H9 (cell line): ENCODE measurements at regions not wholly inside any gene's neighbourhood (a gene's known extent, or its start where the extent isn't known, plus 50 kb on each side); places are given as distances from the start of the nearest gene placed in this dataset.

Experiments used
- DNase-seq: peaks from one replicate; pipeline ENCODE4 v3.0.0-alpha.2; 2017
- H2AFZ ChIP-seq: one replicate; pipeline ENCODE4 v1.6.1; 2013; ENCODE audit warnings: mild to moderate bottlenecking, low read length, control low read depth, moderate library complexity
- H2AK5ac ChIP-seq: 2 replicates; pipeline ENCODE4 v1.6.1; 2013; ENCODE audit warnings: low read length, control low read depth, mixed read lengths; ENCODE audit not compliant: insufficient read length
- H2BK120ac ChIP-seq: one replicate; pipeline ENCODE4 v1.6.1; 2013; ENCODE audit warnings: low read depth, mild to moderate bottlenecking, low read length, control low read depth, inconsistent platforms; ENCODE audit not compliant: poor library complexity, severe bottlenecking
- H2BK12ac ChIP-seq: 2 replicates; pipeline ENCODE4 v1.6.1; 2013; ENCODE audit warnings: low read length, control low read depth, mixed read lengths, low read depth; ENCODE audit not compliant: insufficient read length
- H2BK15ac ChIP-seq: 2 replicates; pipeline ENCODE4 v1.6.1; 2013; ENCODE audit warnings: low read depth, low read length, control low read depth
- H2BK20ac ChIP-seq: one replicate; pipeline ENCODE4 v1.6.1; 2013; ENCODE audit warnings: low read depth, mild to moderate bottlenecking, low read length, control low read depth, inconsistent platforms; ENCODE audit not compliant: poor library complexity, severe bottlenecking
- H2BK5ac ChIP-seq: 2 replicates; pipeline ENCODE4 v1.6.1; 2013; ENCODE audit warnings: low read length, control low read depth, mixed read lengths; ENCODE audit not compliant: insufficient read length
- H3K14ac ChIP-seq: 2 replicates; pipeline ENCODE4 v1.6.1; 2013; ENCODE audit warnings: low read length, control low read depth; ENCODE audit not compliant: insufficient read depth
- H3K18ac ChIP-seq: 2 replicates; pipeline ENCODE4 v1.6.1; 2013; ENCODE audit warnings: low read depth, mild to moderate bottlenecking, mixed read lengths, low read length, control low read depth; ENCODE audit not compliant: insufficient read length
- H3K23ac ChIP-seq: 2 replicates; pipeline ENCODE4 v1.6.1; 2013; ENCODE audit warnings: low read length, control low read depth, mixed read lengths, low read depth; ENCODE audit not compliant: insufficient read length
- H3K23me2 ChIP-seq: 2 replicates; pipeline ENCODE4 v1.6.1; 2013; ENCODE audit warnings: low read depth, mild to moderate bottlenecking, mixed read lengths, low read length, control low read depth; ENCODE audit not compliant: insufficient read length, poor library complexity, severe bottlenecking
- H3K27ac ChIP-seq: 2 replicates; pipeline ENCODE4 v1.5.1; 2013; ENCODE audit warnings: low read length, control low read depth, mixed read lengths, low read depth; ENCODE audit not compliant: insufficient read length
- H3K27me3 ChIP-seq: 2 replicates; pipeline ENCODE4 v1.6.1; 2013; ENCODE audit warnings: low read length, control low read depth, inconsistent platforms; ENCODE audit not compliant: insufficient read depth
- H3K4ac ChIP-seq: 2 replicates; pipeline ENCODE4 v1.6.1; 2013; ENCODE audit warnings: low read depth, mild to moderate bottlenecking, control low read depth, inconsistent platforms, low read length, moderate library complexity
- H3K4me1 ChIP-seq: 2 replicates; pipeline ENCODE4 v1.6.1; 2013; ENCODE audit warnings: low read length, control low read depth, inconsistent platforms; ENCODE audit not compliant: insufficient read depth
- H3K4me2 ChIP-seq: 2 replicates; pipeline ENCODE4 v1.6.1; 2013; ENCODE audit warnings: low read length, control low read depth, mixed read lengths; ENCODE audit not compliant: insufficient read length, insufficient read depth
- H3K56ac ChIP-seq: 2 replicates; pipeline ENCODE4 v1.6.1; 2013; ENCODE audit warnings: low read depth, mild to moderate bottlenecking, mixed read lengths, low read length, control low read depth; ENCODE audit not compliant: insufficient read length
- H3K79me1 ChIP-seq: 2 replicates; pipeline ENCODE4 v1.6.1; 2013; ENCODE audit warnings: low read depth, mild to moderate bottlenecking, moderate library complexity, low read length, control low read depth, inconsistent platforms; ENCODE audit not compliant: insufficient read depth, poor library complexity, severe bottlenecking
- H3K79me2 ChIP-seq: 2 replicates; pipeline ENCODE4 v1.6.1; 2013; ENCODE audit warnings: low read length, control low read depth, inconsistent platforms; ENCODE audit not compliant: insufficient read depth
- H3K9ac ChIP-seq: 2 replicates; pipeline ENCODE4 v1.6.1; 2013; ENCODE audit warnings: low read length, control low read depth, mixed read lengths; ENCODE audit not compliant: insufficient read length; ENCODE audit errors: extremely low read depth
- H3K9me3 ChIP-seq: one replicate; pipeline ENCODE4 v1.6.1; 2013; ENCODE audit warnings: low read depth, low read length, inconsistent platforms; ENCODE audit not compliant: control insufficient read depth
- H3T11ph ChIP-seq: one replicate; pipeline ENCODE4 v1.6.1; 2013; ENCODE audit warnings: mild to moderate bottlenecking, low read length, control low read depth, inconsistent platforms
- H4K20me1 ChIP-seq: one replicate; pipeline ENCODE4 v1.6.1; 2013; ENCODE audit not compliant: control insufficient read depth, insufficient read length, insufficient read depth
- H4K5ac ChIP-seq: 2 replicates; pipeline ENCODE4 v1.6.1; 2013; ENCODE audit warnings: low read depth, mild to moderate bottlenecking, mixed read lengths, low read length, control low read depth; ENCODE audit not compliant: insufficient read length
- H4K8ac ChIP-seq: replicated peaks from 2 replicates; pipeline ENCODE4 v1.6.1; 2013; ENCODE audit warnings: low read length, control low read depth, mixed read lengths, low read depth; ENCODE audit not compliant: insufficient read length
- H4K91ac ChIP-seq: 2 replicates; pipeline ENCODE4 v1.6.1; 2013; ENCODE audit warnings: low read depth, mild to moderate bottlenecking, moderate library complexity, mixed read lengths, low read length, control low read depth; ENCODE audit not compliant: insufficient read length
- H3K27ac Mint-ChIP-seq, 3 experiments: 2 replicates in 2 of 3; 3 replicates in 1 of 3; pipeline ENCODE4 v1.8.0; 2020 to 2021; ENCODE audit warnings: mixed read lengths in 3 of 3, mild to moderate bottlenecking in 1 of 3, moderate library complexity in 1 of 3
- H3K27me3 Mint-ChIP-seq: 2 replicates; pipeline ENCODE4 v1.8.0; 2021; ENCODE audit warnings: low read depth, mild to moderate bottlenecking, moderate library complexity, mixed read lengths
- H3K36me3 Mint-ChIP-seq, 3 experiments: 2 replicates in 2 of 3; 3 replicates in 1 of 3; pipeline ENCODE4 v1.8.0; 2020 to 2021; ENCODE audit warnings: low read depth in 3 of 3, mixed read lengths in 3 of 3; ENCODE audit not compliant: insufficient read depth in 1 of 3
- H3K4me1 Mint-ChIP-seq, 2 experiments: 2 replicates each; pipeline ENCODE4 v1.8.0; 2020; ENCODE audit warnings: mixed read lengths in 2 of 2
- H3K4me3 Mint-ChIP-seq, 2 experiments: 2 replicates in 1 of 2; 3 replicates in 1 of 2; pipeline ENCODE4 v1.8.0; 2020 to 2021; ENCODE audit warnings: mild to moderate bottlenecking in 2 of 2, mixed read lengths in 2 of 2, moderate library complexity in 1 of 2
- H3K9me3 Mint-ChIP-seq, 2 experiments: 2 replicates in 1 of 2; 3 replicates in 1 of 2; pipeline ENCODE4 v1.8.0; 2020; ENCODE audit warnings: mild to moderate bottlenecking in 2 of 2, mixed read lengths in 2 of 2, moderate library complexity in 1 of 2
- CTCF ChIP-seq: fragments of 200-600 bp; sonication (generic); conservative IDR thresholded peaks from 3 replicates; pipeline ENCODE4 v1.8.0; 2021; ENCODE audit warnings: antibody characterized with exemption, mild to moderate bottlenecking
- WGBS: extraction: QIAGEN DNeasy Blood & Tissue Kit; methylation state at CpG from one replicate; pipeline ENCODE4 v1.1.7; 2013; ENCODE audit warnings: missing lambda C conversion rate, low lambda C conversion rate, mixed read lengths; ENCODE audit not compliant: insufficient read length; ENCODE audit errors: extremely low coverage; 5-methylcytosine and 5-hydroxymethylcytosine counted together

GRCh38 chr1:95935719-95936118 is 701.7 kb downstream of the RWDD3 start:
- Histone ChIP-seq H4K20me1 (no peaks in the 10 kb centered on the region), H3K4me2 (no peak overlapping the region), H3K27ac (no peak overlapping the region), H3K9ac (no peak overlapping the region), H3K9me3 (no peaks in the 10 kb centered on the region), H3K18ac (no peak overlapping the region), H3K23me2 (no peaks in the 10 kb centered on the region), H4K8ac (no peak overlapping the region), H4K5ac (no peak overlapping the region), H3T11ph (no peak overlapping the region), H2BK15ac (no peak overlapping the region), H2BK12ac (no peak overlapping the region), H2AK5ac (no peak overlapping the region), H2BK5ac (no peak overlapping the region), H3K79me2 (no peaks in the 10 kb centered on the region), H3K79me1 (no peaks in the 10 kb centered on the region), H2BK20ac (no peak overlapping the region), H2BK120ac (no peak overlapping the region), H3K23ac (no peak overlapping the region), H2AFZ (no peak overlapping the region), H3K27me3 (no peaks in the 10 kb centered on the region), H3K4ac (no peak overlapping the region), H3K14ac (no peak overlapping the region), H4K91ac (no peak overlapping the region), H3K56ac (no peak overlapping the region), H3K4me1 (no peaks in the 10 kb centered on the region)
- Mint-ChIP-seq H3K4me3 (no peak overlapping the region), H3K9me3 (no peaks in the 10 kb centered on the region), H3K27me3 (no peaks in the 10 kb centered on the region), H3K36me3 (no peaks in the 10 kb centered on the region; a peak in 1 of 7 replicates), H3K4me1 (no peaks in the 10 kb centered on the region), H3K27ac (no peak overlapping the region)
- no peak for TF ChIP-seq CTCF
- DNase-seq = no peak
- WGBS = no CpG with 5 or more reads among the region's 1 CpG
